ENCODE measurements at regions not wholly inside any gene's neighbourhood (a gene's known extent, or its start where the extent isn't known, plus 50 kb on each side); places are given as distances from the start of the nearest gene placed in this dataset.

- no peak for DNase-seq (ENCODE audit: low spot score)
Observed at GRCh38 chr6:80404889-80405288, 298.4 kb downstream of the BCKDHB start.

GRCh38 chr6:80403365-80403764, 296.9 kb downstream of the BCKDHB start:
- no peak for DNase-seq (ENCODE audit: low spot score)

- no peak for DNase-seq (ENCODE audit: low spot score)
Observed at GRCh38 chr6:80402266-80402665, 295.8 kb downstream of the BCKDHB start.
